ENCODE measurements at regions not wholly inside any gene's neighbourhood (a gene's known extent, or its start where the extent isn't known, plus 50 kb on each side); places are given as distances from the start of the nearest gene placed in this dataset.

GRCh38 chr4:67126570-67126969, 418.7 kb downstream of the CENPC start:
- DNase-seq (ENCODE audit: low read depth in 4 of 4, low spot score in 3 of 4) = no peak

- DNase-seq (ENCODE audit: low read depth in 4 of 4, low spot score in 3 of 4) = no peak
Measured at GRCh38 chr4:67125636-67126514, 419.4 kb downstream of the CENPC start.

- no peak for DNase-seq (ENCODE audit: low read depth in 4 of 4, low spot score in 3 of 4)
Measured at GRCh38 chr4:67124716-67125115, 420.6 kb downstream of the CENPC start.

GRCh38 chr4:67122029-67122428, 423.3 kb downstream of the CENPC start:
- peak in 1 of 4 donors; percentile 1 for DNase-seq (ENCODE audit: low read depth in 4 of 4, low spot score in 3 of 4)

- DNase-seq (ENCODE audit: low read depth in 4 of 4, low spot score in 3 of 4) = no peak
Measured at GRCh38 chr4:67120369-67120768, 424.9 kb downstream of the CENPC start.

- no peak for DNase-seq (ENCODE audit: low read depth in 4 of 4, low spot score in 3 of 4)
Measured at GRCh38 chr4:67109276-67109675, 436.0 kb downstream of the CENPC start.

- DNase-seq (ENCODE audit: low read depth in 4 of 4, low spot score in 3 of 4) = no peak
Measured at GRCh38 chr4:67106861-67107460, 438.3 kb downstream of the CENPC start.

GRCh38 chr4:67104145-67104544, 441.2 kb downstream of the CENPC start:
- no peak for DNase-seq (ENCODE audit: low read depth in 4 of 4, low spot score in 3 of 4)

- DNase-seq (ENCODE audit: low read depth in 4 of 4, low spot score in 3 of 4) = no peak
Measured at GRCh38 chr4:67103001-67103747, 442.1 kb downstream of the CENPC start.

- no peak for DNase-seq (ENCODE audit: low read depth in 4 of 4, low spot score in 3 of 4)
Measured at GRCh38 chr4:67101612-67102011, 443.7 kb downstream of the CENPC start.

- no peak for DNase-seq (ENCODE audit: low read depth in 4 of 4, low spot score in 3 of 4)
Measured at GRCh38 chr4:67092351-67092750, 453.0 kb downstream of the CENPC start.

GRCh38 chr4:67091673-67092072, 453.6 kb downstream of the CENPC start:
- DNase-seq (ENCODE audit: low read depth in 4 of 4, low spot score in 3 of 4) = no peak

GRCh38 chr4:67087897-67088296, 457.4 kb downstream of the CENPC start:
- DNase-seq (ENCODE audit: low read depth in 4 of 4, low spot score in 3 of 4) = no peak

- no peak for DNase-seq (ENCODE audit: low read depth in 4 of 4, low spot score in 3 of 4)
Measured at GRCh38 chr4:67084783-67085182, 460.5 kb downstream of the CENPC start.

- DNase-seq (ENCODE audit: low read depth in 4 of 4, low spot score in 3 of 4) = no peak
Measured at GRCh38 chr4:67083496-67083895, 461.8 kb downstream of the CENPC start.

- DNase-seq (ENCODE audit: low read depth in 4 of 4, low spot score in 3 of 4) = no peak
Measured at GRCh38 chr4:67082746-67083145, 462.6 kb downstream of the CENPC start.

- no peak for DNase-seq (ENCODE audit: low read depth in 4 of 4, low spot score in 3 of 4)
Measured at GRCh38 chr4:67080046-67080557, 465.2 kb downstream of the CENPC start.

GRCh38 chr4:67071641-67072040, 473.7 kb downstream of the CENPC start:
- DNase-seq (ENCODE audit: low read depth in 4 of 4, low spot score in 3 of 4) = no peak

- DNase-seq (ENCODE audit: low read depth in 4 of 4, low spot score in 3 of 4) = no peak
Measured at GRCh38 chr4:67055319-67055718, 490.0 kb downstream of the CENPC start.

GRCh38 chr4:67054896-67055295, 490.4 kb downstream of the CENPC start:
- DNase-seq (ENCODE audit: low read depth in 4 of 4, low spot score in 3 of 4) = no peak

All from right renal pelvis (tissue), 4 donors.